EH (cell line): ENCODE measurements at regions not wholly inside any gene's neighbourhood (a gene's known extent, or its start where the extent isn't known, plus 50 kb on each side); places are given as distances from the start of the nearest gene placed in this dataset.
"Not testable (repeated sequence)": the region's sequence is repeated elsewhere in the genome, so short reads cannot be mapped to it uniquely, and the experiment has no call there.

Experiments
- DNase-seq: peaks from one replicate; pipeline ENCODE4 v3.0.0-alpha.2; 2015; ENCODE audit warnings: low read depth

- DNase-seq, result no peak
Observed at GRCh38 chr6:66126358-66126757, 419.3 kb upstream of the EYS start.

GRCh38 chr6:66103954-66104353 lies 396.9 kb upstream of the EYS start:
- no peak for DNase-seq

- DNase-seq, result no peak
Observed at GRCh38 chr6:66103354-66103753, 396.3 kb upstream of the EYS start.

GRCh38 chr6:66096679-66097078 lies 389.7 kb upstream of the EYS start:
- no peak for DNase-seq

- DNase-seq, result no peak
Observed at GRCh38 chr6:66094615-66095014, 387.6 kb upstream of the EYS start.

- DNase-seq, result not testable (repeated sequence)
Observed at GRCh38 chr6:66092306-66092705, 385.3 kb upstream of the EYS start.

- no peak for DNase-seq
Observed at GRCh38 chr6:66086532-66086931, 379.5 kb upstream of the EYS start.

- DNase-seq, result no peak
Observed at GRCh38 chr6:66082914-66083313, 375.9 kb upstream of the EYS start.

GRCh38 chr6:66068907-66069306 lies 361.9 kb upstream of the EYS start:
- no peak for DNase-seq

GRCh38 chr6:66068033-66068432 lies 361.0 kb upstream of the EYS start:
- DNase-seq, result no peak

GRCh38 chr6:66065313-66065712 lies 358.3 kb upstream of the EYS start:
- DNase-seq, result no peak

GRCh38 chr6:66057034-66057433 lies 350.0 kb upstream of the EYS start:
- no peak for DNase-seq

GRCh38 chr6:66054967-66055366 lies 347.9 kb upstream of the EYS start:
- DNase-seq, result no peak

GRCh38 chr6:66051812-66052211 lies 344.8 kb upstream of the EYS start:
- no peak for DNase-seq

GRCh38 chr6:66048684-66049474 lies 341.9 kb upstream of the EYS start:
- DNase-seq, result no peak

GRCh38 chr6:66032626-66033025 lies 325.6 kb upstream of the EYS start:
- DNase-seq, result no peak

GRCh38 chr6:66029391-66029790 lies 322.4 kb upstream of the EYS start:
- DNase-seq, result no peak

GRCh38 chr6:65999288-65999791 lies 292.3 kb upstream of the EYS start:
- no peak for DNase-seq

GRCh38 chr6:65998544-65998943 lies 291.5 kb upstream of the EYS start:
- no peak for DNase-seq

- DNase-seq, result no peak
Observed at GRCh38 chr6:65997539-65997938, 290.5 kb upstream of the EYS start.

GRCh38 chr6:65996096-65996495 lies 289.1 kb upstream of the EYS start:
- no peak for DNase-seq

GRCh38 chr6:65989676-65990075 lies 282.6 kb upstream of the EYS start:
- no peak for DNase-seq

- no peak for DNase-seq
Observed at GRCh38 chr6:65988006-65988405, 281.0 kb upstream of the EYS start.

GRCh38 chr6:65984089-65984488 lies 277.1 kb upstream of the EYS start:
- no peak for DNase-seq
